H7 (cell line): ENCODE measurements at regions not wholly inside any gene's neighbourhood (a gene's known extent, or its start where the extent isn't known, plus 50 kb on each side); places are given as distances from the start of the nearest gene placed in this dataset.

Experiments
- DNase-seq: peaks from one replicate; pipeline ENCODE4 v3.0.0; 2012
- H3K27me3 ChIP-seq: 2 replicates; pipeline ENCODE4 v1.6.0; 2011; ENCODE audit warnings: mild to moderate bottlenecking, low read length; ENCODE audit not compliant: control insufficient read depth, insufficient read depth
- H3K36me3 ChIP-seq: replicated peaks from 2 replicates; pipeline ENCODE4 v1.5.1; 2011; ENCODE audit warnings: low read length; ENCODE audit not compliant: control insufficient read depth, insufficient read depth
- H3K4me3 ChIP-seq: 2 replicates; pipeline ENCODE4 v1.5.1; 2011; ENCODE audit warnings: low read depth, mild to moderate bottlenecking, control low read depth, low read length, moderate library complexity; ENCODE audit not compliant: insufficient read depth

DNA sequence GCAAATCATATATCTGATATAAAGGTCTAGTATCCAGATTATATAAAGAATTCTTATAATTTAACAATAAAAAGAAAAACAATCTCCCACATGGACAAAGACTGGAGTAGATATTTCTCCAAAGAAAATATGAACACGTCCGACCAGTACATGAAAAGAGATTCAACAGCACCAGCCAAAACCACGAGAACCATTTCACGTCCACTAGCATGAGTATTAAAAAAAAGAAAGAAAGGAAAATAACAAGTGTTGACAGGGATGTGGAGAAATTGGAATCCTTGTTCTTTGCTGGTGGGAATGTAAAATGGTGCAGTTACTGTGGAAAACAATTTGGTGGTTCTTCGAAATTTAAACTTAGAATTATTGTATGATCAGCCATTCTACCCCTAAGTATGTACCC lies 432.7 kb upstream of the TRIB2 start:
- DNase-seq: no peak
- Histone ChIP-seq H3K4me3 (no peak overlapping the region), H3K27me3 (no peaks in the 10 kb centered on the region), H3K36me3 (no peaks in the 10 kb centered on the region)

DNA sequence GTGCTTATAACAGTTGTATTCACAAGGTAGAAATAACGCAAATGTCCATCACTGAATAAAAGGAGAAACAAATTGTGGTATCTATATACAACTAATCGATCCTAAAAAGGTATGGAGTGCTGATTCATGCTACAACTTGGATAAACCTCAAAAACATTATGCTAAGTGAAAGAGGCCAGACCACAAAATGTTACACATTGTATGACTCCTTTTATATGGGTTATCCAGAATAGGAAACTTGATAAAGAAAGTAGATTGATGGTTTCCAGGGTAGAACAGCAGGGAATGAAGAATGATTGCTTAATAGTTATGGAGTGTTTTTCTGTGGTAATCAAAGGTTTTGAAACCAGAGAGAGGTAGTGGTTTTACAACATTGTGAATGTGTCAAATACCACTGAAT lies 432.2 kb upstream of the TRIB2 start:
- Histone ChIP-seq H3K27me3 (no peaks in the 10 kb centered on the region), H3K36me3 (no peaks in the 10 kb centered on the region), H3K4me3 (no peak overlapping the region)
- no peak for DNase-seq

DNA sequence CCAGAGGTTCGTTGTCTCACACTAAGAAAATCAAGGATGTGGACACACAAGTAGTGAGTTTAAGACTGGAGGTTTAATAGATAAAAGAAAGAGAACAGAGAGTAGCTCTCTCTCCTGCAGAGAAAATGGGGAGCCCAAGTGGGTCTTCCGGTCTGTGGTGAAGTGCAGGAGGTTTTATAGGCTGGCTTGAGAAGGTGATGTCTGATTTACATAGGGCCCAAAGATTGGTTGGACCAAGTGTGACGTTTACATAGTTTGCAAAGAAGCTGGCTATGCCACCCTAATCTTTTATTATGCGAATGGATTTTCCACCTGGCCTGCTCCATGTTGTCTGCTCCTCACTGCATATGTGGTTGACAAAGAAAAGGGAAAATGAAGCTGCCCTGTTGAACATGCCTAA lies 430.4 kb upstream of the TRIB2 start:
- Histone ChIP-seq H3K4me3 (no peak overlapping the region), H3K36me3 (no peaks in the 10 kb centered on the region), H3K27me3 (no peaks in the 10 kb centered on the region)
- no peak for DNase-seq

DNA sequence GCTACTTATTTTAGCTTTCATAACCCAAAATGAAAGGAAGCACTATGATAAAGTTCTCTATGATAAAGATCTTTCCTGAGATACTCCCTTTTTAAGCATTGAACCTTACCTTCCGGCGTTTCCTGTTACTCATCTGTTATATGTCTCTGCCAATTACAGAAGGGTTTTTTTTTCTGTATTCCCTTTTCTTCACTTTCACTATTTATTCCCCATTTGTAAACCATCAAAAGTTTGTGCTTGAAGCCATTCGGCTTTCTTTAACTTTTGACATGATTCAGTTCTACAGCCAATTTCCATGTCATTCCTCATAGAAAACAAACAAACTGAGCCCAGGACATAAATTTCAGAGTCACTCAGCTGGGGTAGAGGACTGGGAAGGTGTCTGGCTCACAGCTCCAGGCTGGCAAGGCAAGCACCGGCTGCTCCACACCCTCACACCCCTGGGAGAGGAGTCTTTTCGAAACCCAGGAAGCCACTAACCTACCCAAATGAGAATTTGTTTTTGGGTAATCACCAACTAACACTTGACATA lies 429.4 kb upstream of the TRIB2 start:
- Histone ChIP-seq H3K4me3 (no peak overlapping the region), H3K27me3 (no peaks in the 10 kb centered on the region), H3K36me3 (no peaks in the 10 kb centered on the region)
- DNase-seq: no peak

DNA sequence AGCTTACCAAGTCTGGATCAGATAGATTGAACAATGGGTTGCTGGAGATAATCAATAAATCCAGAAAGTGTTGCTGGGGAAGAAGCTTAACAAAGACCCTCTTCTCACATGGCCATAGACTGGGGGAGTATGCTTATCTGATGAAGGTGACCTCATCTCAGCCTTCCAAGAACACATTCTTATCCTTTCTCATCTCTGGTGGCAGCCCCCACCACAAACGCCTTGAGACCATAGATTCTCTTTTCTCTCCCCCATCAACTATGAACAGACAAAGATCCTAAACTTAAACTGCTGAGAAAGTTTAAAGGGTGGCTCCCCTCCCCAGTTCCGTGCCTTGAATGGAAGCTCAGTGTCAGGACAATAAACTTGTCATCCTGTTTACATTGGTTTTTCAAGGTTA lies 428.7 kb upstream of the TRIB2 start:
- no peaks in the 10 kb centered on the region for H3K27me3 ChIP-seq
- no peak overlapping the region for H3K4me3 ChIP-seq
- no peak for DNase-seq
- no peaks in the 10 kb centered on the region for H3K36me3 ChIP-seq

DNA sequence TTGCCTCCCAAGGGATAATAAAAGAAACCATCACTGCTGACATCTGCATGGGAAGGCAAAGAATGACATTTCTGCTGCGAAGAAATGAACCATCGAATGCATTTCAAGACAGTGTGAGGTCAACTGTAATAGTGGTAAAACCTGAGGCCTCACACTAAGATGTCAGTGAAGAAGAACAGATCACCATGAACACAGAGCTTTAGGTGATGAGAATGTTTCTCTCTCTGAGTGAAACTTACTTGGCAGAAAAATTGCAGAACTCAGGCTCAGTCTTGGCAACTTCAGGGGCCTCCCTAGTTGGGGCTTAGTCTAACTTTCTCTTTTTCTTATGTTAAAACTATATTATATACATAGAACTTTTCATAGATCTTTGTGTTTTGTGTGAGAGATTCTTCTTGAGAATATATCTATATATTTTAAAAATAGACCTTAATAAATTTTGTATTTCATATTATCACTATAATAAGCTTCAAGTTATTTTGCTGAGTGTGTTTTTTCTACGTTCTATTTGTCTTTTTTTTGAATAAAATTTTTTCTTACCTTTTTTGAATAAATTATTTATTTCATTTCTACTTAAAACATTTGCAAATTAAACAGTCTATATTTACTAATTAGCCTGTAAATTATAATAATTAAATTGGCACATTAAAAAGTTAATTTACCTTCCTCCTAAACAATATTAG lies 427.5 kb upstream of the TRIB2 start:
- no peak for DNase-seq
- no peaks in the 10 kb centered on the region for H3K36me3 ChIP-seq
- no peak overlapping the region for H3K4me3 ChIP-seq
- H3K27me3 ChIP-seq: no peaks in the 10 kb centered on the region

DNA sequence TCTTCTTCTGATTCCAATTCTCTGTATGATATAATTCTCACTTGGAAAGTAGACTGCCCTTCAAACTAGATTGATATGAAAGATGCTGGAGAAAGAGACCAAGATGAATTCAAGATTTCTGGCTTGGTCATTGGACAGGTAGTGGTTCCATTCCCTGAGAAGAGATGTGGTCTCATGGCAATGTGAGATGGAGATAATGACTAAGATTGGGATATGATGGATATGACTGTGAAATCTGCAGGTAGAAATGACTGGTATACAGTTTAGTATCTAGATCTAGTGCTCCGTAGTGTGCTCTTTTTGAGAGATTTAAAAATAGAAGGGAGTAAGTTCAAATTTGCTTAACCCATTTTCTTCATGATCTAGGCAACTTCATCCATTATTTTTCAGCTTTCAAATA lies 425.4 kb upstream of the TRIB2 start:
- Histone ChIP-seq H3K36me3 (no peaks in the 10 kb centered on the region), H3K27me3 (no peaks in the 10 kb centered on the region), H3K4me3 (no peak overlapping the region)
- no peak for DNase-seq

DNA sequence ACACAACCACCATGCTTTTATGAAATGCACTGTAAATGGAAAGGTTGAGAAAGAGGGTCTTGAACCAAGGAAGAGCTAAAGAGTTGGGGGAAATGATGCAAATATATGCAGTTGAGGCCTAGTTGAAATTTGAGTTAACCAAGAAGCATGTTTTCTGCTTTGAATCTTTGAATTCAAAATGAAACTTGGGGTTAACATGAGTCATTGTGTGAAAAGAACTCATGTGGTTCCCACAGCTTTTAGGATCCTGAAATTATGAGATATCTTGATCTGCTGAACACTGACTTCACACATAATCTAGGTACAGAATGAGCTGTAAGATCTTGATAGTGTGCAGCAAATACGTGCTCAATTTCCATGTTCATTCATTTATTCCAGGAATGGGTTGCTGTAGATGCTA lies 422.9 kb upstream of the TRIB2 start:
- no peak overlapping the region for H3K4me3 ChIP-seq
- no peak for DNase-seq
- H3K27me3 ChIP-seq: no peaks in the 10 kb centered on the region
- H3K36me3 ChIP-seq: no peaks in the 10 kb centered on the region

DNA sequence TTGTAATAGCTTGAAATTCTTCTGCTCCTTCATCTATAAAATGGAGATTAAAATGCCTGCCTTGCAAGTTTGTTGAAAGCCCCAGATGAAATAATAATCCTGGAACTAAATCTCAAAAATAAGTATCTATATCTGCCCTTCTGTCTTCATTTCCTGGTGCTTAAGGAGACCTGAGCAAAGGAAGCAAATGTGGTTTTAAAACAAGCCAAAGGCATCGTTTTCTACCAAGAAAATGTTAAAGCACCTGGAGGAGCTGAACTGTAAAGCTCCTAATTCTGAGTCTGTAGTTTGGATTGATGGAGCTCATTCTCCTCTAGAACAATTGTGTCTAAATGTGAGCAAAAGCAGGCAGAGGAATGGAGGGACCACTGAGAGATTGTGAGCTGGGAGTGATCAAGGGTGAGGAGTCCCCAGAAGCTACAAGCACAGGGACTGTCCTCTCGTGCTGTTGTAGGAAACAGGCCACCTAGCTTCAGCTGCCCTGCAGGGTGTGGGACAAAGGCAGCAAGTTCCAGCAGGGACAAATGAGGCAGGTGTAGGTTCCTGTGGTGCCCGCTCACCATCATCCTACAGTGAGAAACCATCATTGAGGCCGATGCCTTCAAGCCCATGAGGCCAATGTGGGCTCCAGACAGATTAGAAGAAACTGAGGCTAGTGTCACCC lies 420.7 kb upstream of the TRIB2 start:
- no peaks in the 10 kb centered on the region for H3K36me3 ChIP-seq
- DNase-seq: no peak
- H3K27me3 ChIP-seq: no peaks in the 10 kb centered on the region

DNA sequence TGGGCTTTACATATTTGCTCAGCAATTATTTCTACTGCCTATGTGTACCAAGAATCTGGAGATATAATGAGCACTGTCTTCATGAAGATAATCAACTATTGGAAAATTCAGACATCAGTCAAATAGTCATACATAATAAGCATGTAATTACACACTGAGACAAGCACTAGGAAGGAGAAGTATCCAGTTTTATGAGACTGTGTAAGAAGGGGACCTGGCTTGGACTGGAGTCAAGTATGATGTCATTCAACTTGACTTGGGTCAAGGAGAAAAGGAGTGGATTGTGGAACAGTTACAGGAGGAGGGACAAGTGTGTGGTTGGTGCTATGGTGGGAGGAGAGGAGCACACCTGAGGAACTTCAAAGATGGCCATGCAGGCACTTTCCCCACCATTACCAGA lies 419.8 kb upstream of the TRIB2 start:
- Histone ChIP-seq H3K27me3 (no peaks in the 10 kb centered on the region), H3K4me3 (no peak overlapping the region), H3K36me3 (no peaks in the 10 kb centered on the region)
- DNase-seq: no peak

More for the DNA sequence above, 420.7 kb upstream of the TRIB2 start:
- no peak overlapping the region for H3K4me3 ChIP-seq

DNA sequence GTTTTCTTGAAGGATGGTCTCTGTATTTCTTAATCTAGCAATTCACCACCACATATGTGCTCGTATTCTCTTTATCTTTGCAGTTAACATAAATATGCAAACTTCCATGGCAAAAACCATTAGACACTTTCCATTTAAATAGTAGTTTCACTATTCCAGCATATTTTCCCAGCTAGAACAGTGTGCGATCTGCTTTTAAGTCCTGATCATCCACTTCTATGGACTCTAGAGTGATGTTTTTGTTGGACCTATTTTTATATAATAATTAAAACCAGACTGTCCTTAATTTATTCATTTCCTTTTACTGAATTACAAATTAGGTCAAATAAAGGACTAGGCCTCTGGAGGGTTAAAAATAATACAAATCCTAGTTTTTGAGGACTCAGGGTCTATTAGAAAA lies 418.4 kb upstream of the TRIB2 start:
- DNase-seq: no peak
- no peaks in the 10 kb centered on the region for H3K36me3 ChIP-seq
- no peaks in the 10 kb centered on the region for H3K27me3 ChIP-seq
- no peak overlapping the region for H3K4me3 ChIP-seq

DNA sequence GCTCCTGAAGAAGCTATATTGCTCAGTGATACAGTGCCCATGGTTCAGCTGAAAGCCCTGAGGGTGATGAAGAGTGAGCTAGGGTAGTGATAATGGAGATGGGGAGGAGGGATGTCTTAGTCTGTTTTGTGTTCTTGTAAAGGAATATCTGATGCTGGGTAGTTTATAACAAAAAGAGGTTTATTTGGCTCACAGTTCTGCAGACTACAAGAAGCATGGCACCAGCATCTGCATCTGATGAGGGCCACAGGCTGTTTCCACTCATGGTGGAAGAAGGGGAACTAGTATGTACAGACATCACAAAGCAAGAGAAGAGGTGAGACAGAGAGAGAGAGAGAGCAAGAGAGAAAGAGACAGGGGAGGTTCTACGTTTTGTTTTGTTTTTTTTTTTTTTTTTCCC lies 417.3 kb upstream of the TRIB2 start:
- DNase-seq: no peak
- H3K36me3 ChIP-seq: no peaks in the 10 kb centered on the region
- no peaks in the 10 kb centered on the region for H3K27me3 ChIP-seq
- H3K4me3 ChIP-seq: no peak overlapping the region

DNA sequence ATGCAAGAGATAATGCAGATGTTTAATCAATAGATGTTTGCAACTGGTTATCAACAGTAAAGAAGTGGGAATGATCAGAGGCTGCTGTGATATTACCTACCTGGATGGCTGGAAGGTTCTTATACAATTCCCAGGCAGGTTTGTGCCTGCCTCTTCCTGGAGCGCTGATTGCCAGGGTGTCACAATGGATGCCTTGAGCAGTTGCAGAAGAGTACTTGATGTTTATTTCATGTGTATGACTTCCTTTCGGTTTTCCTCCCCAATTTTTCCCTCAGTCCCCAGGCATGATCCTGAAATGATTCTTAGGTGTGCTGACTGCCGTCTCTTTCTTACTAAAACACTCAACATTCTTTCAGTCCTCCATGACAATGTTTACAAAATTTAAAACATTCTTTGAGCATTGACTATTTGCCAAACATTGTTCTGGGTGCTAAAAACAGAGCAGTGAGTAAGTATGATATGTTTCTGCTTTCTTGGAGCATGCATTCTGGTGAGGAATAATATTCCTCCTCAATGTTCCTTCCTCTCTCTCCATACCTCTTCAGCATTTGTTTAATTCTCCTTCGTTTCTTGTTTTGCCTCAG lies 416.6 kb upstream of the TRIB2 start:
- no peaks in the 10 kb centered on the region for H3K27me3 ChIP-seq
- no peaks in the 10 kb centered on the region for H3K36me3 ChIP-seq
- no peak for DNase-seq
- H3K4me3 ChIP-seq: no peak overlapping the region

DNA sequence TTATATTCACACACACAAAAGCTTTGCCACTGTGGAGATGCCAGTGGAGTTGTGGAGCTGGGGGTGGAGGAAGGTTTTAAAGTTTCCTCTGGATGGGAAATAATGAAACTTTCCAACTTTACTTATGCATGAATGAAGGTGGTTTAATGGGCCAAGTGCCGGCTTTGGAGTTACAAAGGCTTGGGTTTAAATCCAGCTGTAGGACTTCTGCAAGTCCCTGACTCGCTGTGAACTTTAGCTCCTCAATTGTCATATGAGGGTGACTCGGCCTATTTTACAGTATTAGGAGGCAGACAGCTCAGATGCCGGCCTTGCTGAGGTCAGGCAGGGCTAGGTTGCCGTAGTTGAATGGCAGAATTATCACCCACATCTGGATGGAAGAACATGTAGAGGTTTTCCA lies 415.8 kb upstream of the TRIB2 start:
- no peaks in the 10 kb centered on the region for H3K36me3 ChIP-seq
- H3K4me3 ChIP-seq: no peak overlapping the region
- no peak for DNase-seq
- no peaks in the 10 kb centered on the region for H3K27me3 ChIP-seq

DNA sequence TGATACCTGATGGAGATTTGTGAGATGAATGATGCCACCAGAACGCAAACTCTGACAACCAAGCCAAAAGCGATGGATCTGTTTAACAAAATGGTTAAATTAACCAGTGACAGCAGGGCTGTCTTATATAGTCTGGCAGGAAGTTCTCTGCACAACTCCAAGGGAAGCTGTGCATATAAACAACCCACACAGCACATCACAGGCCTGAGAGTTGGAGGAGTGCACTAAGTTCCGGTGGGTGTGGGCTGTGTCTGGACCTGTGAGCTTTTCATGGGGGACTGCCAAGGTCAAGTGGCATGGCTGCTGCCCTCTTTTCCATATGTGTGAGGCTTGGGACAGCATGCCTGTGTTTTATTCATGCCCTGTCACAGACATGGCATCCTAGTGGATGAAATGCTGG lies 414.6 kb upstream of the TRIB2 start:
- Histone ChIP-seq H3K4me3 (no peak overlapping the region), H3K36me3 (no peaks in the 10 kb centered on the region), H3K27me3 (no peaks in the 10 kb centered on the region)
- DNase-seq: no peak
